ENCODE measurements at regions not wholly inside any gene's neighbourhood (a gene's known extent, or its start where the extent isn't known, plus 50 kb on each side); places are given as distances from the start of the nearest gene placed in this dataset.
"Not testable (repeated sequence)": the region's sequence is repeated elsewhere in the genome, so short reads cannot be mapped to it uniquely, and the experiment has no call there.

- H3K4me1 Mint-ChIP-seq; H3K9me3 Mint-ChIP-seq (ENCODE audit: insufficient read depth); CTCF ChIA-PET; POLR2A ChIA-PET; H3K9ac ChIP-seq (ENCODE audit: low read length); H3K9me3 ChIP-seq (ENCODE audit: control extremely low read depth in 1 of 3, control insufficient read depth in 2 of 3, insufficient read depth in 1 of 3, low read length in 2 of 3); H3K4me3 ChIP-seq (ENCODE audit: control extremely low read depth in 1 of 5, extremely low read depth in 1 of 5, insufficient read depth in 1 of 5, low read depth in 2 of 5, low read length in 4 of 5); H3K4me2 ChIP-seq (replicated peaks; ENCODE audit: low read depth, low read length, poor library complexity, severe bottlenecking); H3K79me2 ChIP-seq (ENCODE audit: control insufficient read depth, insufficient read depth, low read length); H3K4me3 Mint-ChIP-seq; H3K4me1 ChIP-seq (ENCODE audit: control insufficient read depth in 2 of 2, insufficient read depth in 2 of 2, low read length in 2 of 2); H4K20me1 ChIP-seq (ENCODE audit: control insufficient read depth, insufficient read depth, low read length, poor library complexity, severe bottlenecking); H3K27me3 ChIP-seq (replicated peaks in 1 of 4; ENCODE audit: control extremely low read depth in 1 of 4, control insufficient read depth in 3 of 4, insufficient read depth in 4 of 4, low read length in 3 of 4); H3K36me3 ChIP-seq (replicated peaks in 1 of 2; ENCODE audit: control extremely low read depth in 1 of 2, control insufficient read depth in 1 of 2, extremely low read depth in 1 of 2, insufficient read depth in 2 of 2, low read length in 1 of 2); intact Hi-C loops (cut with micrococcal nuclease); H2AFZ ChIP-seq (ENCODE audit: insufficient read depth, low read depth, low read length, poor library complexity, severe bottlenecking); H3K27ac ChIP-seq (ENCODE audit: low read length in 2 of 2); H3K27ac Mint-ChIP-seq; DNase-seq; ATAC-seq (ENCODE audit: low read depth): not testable (repeated sequence)
- H3K27me3 Mint-ChIP-seq = peaks cover 14% of the 10 kb centered on the region
These were observed 222.8 kb upstream of the CCL2 start for GRCh38 chr17:34032305-34032704.

GRCh38 chr17:34038786-34039185, 216.3 kb upstream of the CCL2 start:
- H3K4me3 Mint-ChIP-seq; H3K79me2 ChIP-seq (ENCODE audit: control insufficient read depth, insufficient read depth, low read length); H3K36me3 ChIP-seq (replicated peaks in 1 of 2; ENCODE audit: control extremely low read depth in 1 of 2, control insufficient read depth in 1 of 2, extremely low read depth in 1 of 2, insufficient read depth in 2 of 2, low read length in 1 of 2); H3K4me3 ChIP-seq (ENCODE audit: control extremely low read depth in 1 of 5, extremely low read depth in 1 of 5, insufficient read depth in 1 of 5, low read depth in 2 of 5, low read length in 4 of 5); H3K27ac ChIP-seq (ENCODE audit: low read length in 2 of 2); CTCF ChIA-PET; H3K27me3 ChIP-seq (replicated peaks in 1 of 4; ENCODE audit: control extremely low read depth in 1 of 4, control insufficient read depth in 3 of 4, insufficient read depth in 4 of 4, low read length in 3 of 4); H4K20me1 ChIP-seq (ENCODE audit: control insufficient read depth, insufficient read depth, low read length, poor library complexity, severe bottlenecking); DNase-seq; H3K4me1 Mint-ChIP-seq; ATAC-seq (ENCODE audit: low read depth); H3K9me3 ChIP-seq (ENCODE audit: control extremely low read depth in 1 of 3, control insufficient read depth in 2 of 3, insufficient read depth in 1 of 3, low read length in 2 of 3); H3K27ac Mint-ChIP-seq; H3K9ac ChIP-seq (ENCODE audit: low read length); H2AFZ ChIP-seq (ENCODE audit: insufficient read depth, low read depth, low read length, poor library complexity, severe bottlenecking); H3K4me1 ChIP-seq (ENCODE audit: control insufficient read depth in 2 of 2, insufficient read depth in 2 of 2, low read length in 2 of 2); POLR2A ChIA-PET; intact Hi-C loops (cut with micrococcal nuclease); H3K4me2 ChIP-seq (replicated peaks; ENCODE audit: low read depth, low read length, poor library complexity, severe bottlenecking); H3K9me3 Mint-ChIP-seq (ENCODE audit: insufficient read depth): not testable (repeated sequence)
- peaks cover 11% of the 10 kb centered on the region for H3K27me3 Mint-ChIP-seq
- 93% methylated on average over 6 of the region's 9 CpGs for WGBS (ENCODE audit: insufficient coverage)

DNA sequence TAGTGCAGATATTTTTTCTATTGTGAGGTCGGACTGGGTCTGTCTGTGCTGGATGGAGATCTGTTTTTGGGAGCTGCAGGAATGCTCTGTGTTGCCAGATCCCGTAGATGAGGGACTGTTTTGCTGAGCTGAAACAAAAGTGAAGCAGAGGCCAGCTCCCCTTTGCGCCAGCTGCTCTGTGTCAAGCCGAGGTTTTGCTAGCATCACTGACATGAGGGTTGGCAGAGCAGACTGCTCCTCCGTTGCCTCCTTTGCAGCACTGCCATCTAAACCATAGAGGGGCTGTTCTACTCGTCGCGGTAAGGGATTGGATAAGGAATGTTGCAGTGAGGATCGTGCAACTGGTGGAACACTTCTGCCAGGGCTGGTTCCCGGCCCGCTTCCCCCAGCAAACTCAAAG, 215.9 kb upstream of the CCL2 start:
- DNase-seq; POLR2A ChIA-PET; H3K4me2 ChIP-seq (replicated peaks; ENCODE audit: low read depth, low read length, poor library complexity, severe bottlenecking); H3K9me3 ChIP-seq (ENCODE audit: control extremely low read depth in 1 of 3, control insufficient read depth in 2 of 3, insufficient read depth in 1 of 3, low read length in 2 of 3); H3K9me3 Mint-ChIP-seq (ENCODE audit: insufficient read depth); H3K27me3 ChIP-seq (replicated peaks in 1 of 4; ENCODE audit: control extremely low read depth in 1 of 4, control insufficient read depth in 3 of 4, insufficient read depth in 4 of 4, low read length in 3 of 4); H3K79me2 ChIP-seq (ENCODE audit: control insufficient read depth, insufficient read depth, low read length); H3K9ac ChIP-seq (ENCODE audit: low read length); H3K4me3 Mint-ChIP-seq; H3K27ac ChIP-seq (ENCODE audit: low read length in 2 of 2); H3K36me3 ChIP-seq (replicated peaks in 1 of 2; ENCODE audit: control extremely low read depth in 1 of 2, control insufficient read depth in 1 of 2, extremely low read depth in 1 of 2, insufficient read depth in 2 of 2, low read length in 1 of 2); H3K4me3 ChIP-seq (ENCODE audit: control extremely low read depth in 1 of 5, extremely low read depth in 1 of 5, insufficient read depth in 1 of 5, low read depth in 2 of 5, low read length in 4 of 5); H2AFZ ChIP-seq (ENCODE audit: insufficient read depth, low read depth, low read length, poor library complexity, severe bottlenecking); H3K4me1 ChIP-seq (ENCODE audit: control insufficient read depth in 2 of 2, insufficient read depth in 2 of 2, low read length in 2 of 2); H3K4me1 Mint-ChIP-seq; H3K27ac Mint-ChIP-seq; intact Hi-C loops (cut with micrococcal nuclease); ATAC-seq (ENCODE audit: low read depth); H4K20me1 ChIP-seq (ENCODE audit: control insufficient read depth, insufficient read depth, low read length, poor library complexity, severe bottlenecking); CTCF ChIA-PET: not testable (repeated sequence)
- peaks cover 11% of the 10 kb centered on the region for H3K27me3 Mint-ChIP-seq
- 95% methylated on average over 3 of the region's 11 CpGs for WGBS (ENCODE audit: insufficient coverage)

- CTCF ChIA-PET, POLR2A ChIA-PET: not testable (repeated sequence)
- DNase-seq = peak; percentile 31
These were observed 215.1 kb upstream of the CCL2 start for GRCh38 chr17:34039759-34040555.

More at GRCh38 chr17:34039759-34040555, 215.1 kb upstream of the CCL2 start:
- H3K9me3 ChIP-seq (ENCODE audit: control extremely low read depth in 1 of 3, control insufficient read depth in 2 of 3, insufficient read depth in 1 of 3, low read length in 2 of 3); H3K36me3 ChIP-seq (replicated peaks in 1 of 2; ENCODE audit: control extremely low read depth in 1 of 2, control insufficient read depth in 1 of 2, extremely low read depth in 1 of 2, insufficient read depth in 2 of 2, low read length in 1 of 2); H3K9me3 Mint-ChIP-seq (ENCODE audit: insufficient read depth); H3K4me3 Mint-ChIP-seq; H3K4me3 ChIP-seq (ENCODE audit: control extremely low read depth in 1 of 5, extremely low read depth in 1 of 5, insufficient read depth in 1 of 5, low read depth in 2 of 5, low read length in 4 of 5); intact Hi-C loops (cut with micrococcal nuclease); H3K4me2 ChIP-seq (replicated peaks; ENCODE audit: low read depth, low read length, poor library complexity, severe bottlenecking); H3K79me2 ChIP-seq (ENCODE audit: control insufficient read depth, insufficient read depth, low read length); H3K9ac ChIP-seq (ENCODE audit: low read length); H3K4me1 ChIP-seq (ENCODE audit: control insufficient read depth in 2 of 2, insufficient read depth in 2 of 2, low read length in 2 of 2); H4K20me1 ChIP-seq (ENCODE audit: control insufficient read depth, insufficient read depth, low read length, poor library complexity, severe bottlenecking); H3K27ac ChIP-seq (ENCODE audit: low read length in 2 of 2); H3K27ac Mint-ChIP-seq; H3K27me3 ChIP-seq (replicated peaks in 1 of 4; ENCODE audit: control extremely low read depth in 1 of 4, control insufficient read depth in 3 of 4, insufficient read depth in 4 of 4, low read length in 3 of 4); H3K4me1 Mint-ChIP-seq; H2AFZ ChIP-seq (ENCODE audit: insufficient read depth, low read depth, low read length, poor library complexity, severe bottlenecking): not testable (repeated sequence)
- WGBS (ENCODE audit: insufficient coverage) = 68% methylated on average over 23 of the region's 69 CpGs
- peak; percentile 98 for ATAC-seq (ENCODE audit: low read depth)
- peaks cover 12% of the 10 kb centered on the region for H3K27me3 Mint-ChIP-seq
